ENCODE measurements at regions not wholly inside any gene's neighbourhood (a gene's known extent, or its start where the extent isn't known, plus 50 kb on each side); places are given as distances from the start of the nearest gene placed in this dataset.

GRCh38 chr5:117872798-117873368, 1115.5 kb downstream of the DTWD2 start:
- no peak for DNase-seq

GRCh38 chr5:117869596-117869995, 1118.8 kb downstream of the DTWD2 start:
- no peak for DNase-seq

GRCh38 chr5:117863586-117864296, 1124.6 kb downstream of the DTWD2 start:
- DNase-seq = no peak

- no peak for DNase-seq
These were observed 1127.8 kb downstream of the DTWD2 start for GRCh38 chr5:117860550-117860949.

GRCh38 chr5:117859176-117859575, 1129.2 kb downstream of the DTWD2 start:
- DNase-seq = no peak

- no peak for DNase-seq
These were observed 1131.6 kb downstream of the DTWD2 start for GRCh38 chr5:117856713-117857112.

- no peak for DNase-seq
These were observed 1150.6 kb downstream of the DTWD2 start for GRCh38 chr5:117837786-117838185.

- DNase-seq = no peak
These were observed 1154.7 kb downstream of the DTWD2 start for GRCh38 chr5:117833691-117834090.

- no peak for DNase-seq
These were observed 1158.7 kb downstream of the DTWD2 start for GRCh38 chr5:117829646-117830045.

GRCh38 chr5:117813850-117814249, 1174.5 kb downstream of the DTWD2 start:
- no peak for DNase-seq

GRCh38 chr5:117812861-117813260, 1175.5 kb downstream of the DTWD2 start:
- no peak for DNase-seq

- DNase-seq = no peak
These were observed 1179.1 kb downstream of the DTWD2 start for GRCh38 chr5:117809251-117809650.

GRCh38 chr5:117805058-117805457, 1183.3 kb downstream of the DTWD2 start:
- no peak for DNase-seq

GRCh38 chr5:117803533-117803932, 1184.8 kb downstream of the DTWD2 start:
- no peak for DNase-seq

- DNase-seq = no peak
These were observed 1186.8 kb downstream of the DTWD2 start for GRCh38 chr5:117801583-117801982.

- DNase-seq = no peak
These were observed 1188.1 kb downstream of the DTWD2 start for GRCh38 chr5:117800261-117800660.

GRCh38 chr5:117794847-117795246, 1193.5 kb downstream of the DTWD2 start:
- no peak for DNase-seq

GRCh38 chr5:117793963-117794362, 1194.4 kb downstream of the DTWD2 start:
- DNase-seq = no peak

- DNase-seq = no peak
These were observed 1195.9 kb downstream of the DTWD2 start for GRCh38 chr5:117792476-117792875.

GRCh38 chr5:117788596-117788995, 1199.8 kb downstream of the DTWD2 start:
- no peak for DNase-seq

GRCh38 chr5:117779171-117779570, 1204.5 kb upstream of the SEMA6A start:
- DNase-seq = no peak

- no peak for DNase-seq
These were observed 1202.4 kb upstream of the SEMA6A start for GRCh38 chr5:117776977-117777376.

GRCh38 chr5:117769877-117770276, 1195.3 kb upstream of the SEMA6A start:
- no peak for DNase-seq

- no peak for DNase-seq
These were observed 1188.6 kb upstream of the SEMA6A start for GRCh38 chr5:117763271-117763670.

- DNase-seq = no peak
These were observed 1186.6 kb upstream of the SEMA6A start for GRCh38 chr5:117761186-117761585.
